ENCODE measurements at regions not wholly inside any gene's neighbourhood (a gene's known extent, or its start where the extent isn't known, plus 50 kb on each side); places are given as distances from the start of the nearest gene placed in this dataset.

- TF ChIP-seq GATA3 (IDR thresholded peaks at IDR 0.05; ENCODE audit: low read depth, low read length) = no peak
- no peak for TF ChIP-seq GATA2 (IDR thresholded peaks at IDR 0.05; ENCODE audit: low read depth, low read length)
Observed at GRCh38 chr17:72208832-72209231, 88.0 kb downstream of the SOX9 start.
